Loucy (cell line): ENCODE measurements at regions not wholly inside any gene's neighbourhood (a gene's known extent, or its start where the extent isn't known, plus 50 kb on each side); places are given as distances from the start of the nearest gene placed in this dataset.

Experiments
- CTCF ChIP-seq: fragments of 200-600 bp; sonication (generic); conservative IDR thresholded peaks from 2 replicates; pipeline ENCODE4 v1.5.1; 2014; ENCODE audit warnings: mild to moderate bottlenecking, antibody characterized with exemption, low read length
- EZH2phosphoT487 ChIP-seq: fragments of 200-600 bp; IDR thresholded peaks from 2 replicates; pipeline ENCODE4 v1.6.1; 2018; ENCODE audit warnings: antibody characterized with exemption, mild to moderate bottlenecking, moderate library complexity, borderline replicate concordance

GRCh38 chr10:2144584-2144983 lies 407.3 kb upstream of the ADARB2 start:
- TF ChIP-seq EZH2phosphoT487, result no peak
- TF ChIP-seq CTCF, result no peak
